ENCODE measurements at regions not wholly inside any gene's neighbourhood (a gene's known extent, or its start where the extent isn't known, plus 50 kb on each side); places are given as distances from the start of the nearest gene placed in this dataset.

DNA sequence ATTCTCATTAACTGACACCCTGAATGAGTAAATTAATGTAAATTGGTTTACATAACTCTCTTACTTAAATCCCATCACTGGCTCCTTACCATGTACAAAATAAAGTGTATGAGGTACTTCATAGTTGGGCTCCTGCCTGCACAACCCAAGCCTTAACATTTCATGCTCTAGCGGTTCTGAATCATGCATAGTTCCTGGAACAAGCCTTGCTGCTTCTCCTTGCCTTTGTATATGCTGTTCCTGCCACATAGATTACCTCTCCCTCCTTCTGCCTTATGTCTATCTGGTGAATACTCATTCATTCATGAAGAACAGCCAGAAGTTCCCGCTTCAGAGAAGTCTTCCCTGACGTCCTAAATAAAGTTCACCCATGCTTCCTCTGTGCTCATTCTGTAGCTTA, 594.7 kb downstream of the SMARCA1 start:
- H3K4me1 ChIP-seq (ENCODE audit: control insufficient read depth in 2 of 3, insufficient read depth in 2 of 3, low read depth in 1 of 3, low read length in 3 of 3), result no peaks in the 10 kb centered on the region
- no peak for FAIRE-seq
- H3K27ac ChIP-seq (ENCODE audit: low read depth in 2 of 2, low read length in 2 of 2), result no peak overlapping the region

DNA sequence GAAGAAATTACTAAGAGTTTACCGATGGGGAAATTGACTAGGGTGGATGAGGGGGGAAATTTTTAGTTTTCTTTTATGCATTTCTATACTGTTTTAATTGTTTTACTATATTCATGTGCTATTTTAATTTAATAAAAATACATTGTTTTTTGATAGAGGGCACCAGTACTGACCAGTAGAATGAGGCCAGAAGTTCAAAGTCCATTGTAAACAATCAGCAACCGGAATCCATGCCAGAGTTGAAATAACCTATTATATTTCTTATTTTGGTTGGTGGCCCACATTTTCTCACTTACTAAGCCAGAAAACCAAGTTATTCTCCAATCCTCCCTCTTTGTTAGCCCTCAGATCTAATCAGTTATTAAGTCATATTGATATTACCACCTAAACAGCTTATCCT, 595.9 kb downstream of the SMARCA1 start:
- Histone ChIP-seq H3K4me1 (ENCODE audit: control insufficient read depth in 2 of 3, insufficient read depth in 2 of 3, low read depth in 1 of 3, low read length in 3 of 3) (no peaks in the 10 kb centered on the region), H3K4me3 (ENCODE audit: low read length in 3 of 3) (no peak overlapping the region), H3K27me3 (ENCODE audit: control insufficient read depth, insufficient read depth, low read length) (no peaks in the 10 kb centered on the region), H3K9ac (ENCODE audit: low read length in 3 of 3) (no peak overlapping the region), H3K36me3 (ENCODE audit: control insufficient read depth in 2 of 3, insufficient read depth in 3 of 3, low read length in 3 of 3) (no peaks in the 10 kb centered on the region), H3K9me3 (ENCODE audit: control insufficient read depth in 2 of 3, insufficient read depth in 1 of 3, low read length in 3 of 3) (no peaks in the 10 kb centered on the region), H3K27ac (ENCODE audit: low read depth in 2 of 2, low read length in 2 of 2) (no peak overlapping the region)
- intact Hi-C loops (cut with DNase I), result no loop called here
- no peak for FAIRE-seq
- no peak for TF ChIP-seq CTCF (IDR thresholded peaks at IDR 0.05; ENCODE audit: borderline replicate concordance, extremely low read depth, insufficient read depth)
- DNase-seq, result no peak

More for the DNA sequence above, 594.7 kb downstream of the SMARCA1 start:
- TF ChIP-seq CTCF (IDR thresholded peaks at IDR 0.05; ENCODE audit: borderline replicate concordance, extremely low read depth, insufficient read depth), result no peak
- DNase-seq, result peak in 1 of 5 donors; percentile 13
- intact Hi-C loops (cut with DNase I), result no loop called here
- Histone ChIP-seq H3K4me3 (ENCODE audit: low read length in 3 of 3) (no peak overlapping the region), H3K27me3 (ENCODE audit: control insufficient read depth, insufficient read depth, low read length) (no peaks in the 10 kb centered on the region), H3K36me3 (ENCODE audit: control insufficient read depth in 2 of 3, insufficient read depth in 3 of 3, low read length in 3 of 3) (no peaks in the 10 kb centered on the region), H3K9ac (ENCODE audit: low read length in 3 of 3) (no peak overlapping the region), H3K9me3 (ENCODE audit: control insufficient read depth in 2 of 3, insufficient read depth in 1 of 3, low read length in 3 of 3) (no peaks in the 10 kb centered on the region)

DNA sequence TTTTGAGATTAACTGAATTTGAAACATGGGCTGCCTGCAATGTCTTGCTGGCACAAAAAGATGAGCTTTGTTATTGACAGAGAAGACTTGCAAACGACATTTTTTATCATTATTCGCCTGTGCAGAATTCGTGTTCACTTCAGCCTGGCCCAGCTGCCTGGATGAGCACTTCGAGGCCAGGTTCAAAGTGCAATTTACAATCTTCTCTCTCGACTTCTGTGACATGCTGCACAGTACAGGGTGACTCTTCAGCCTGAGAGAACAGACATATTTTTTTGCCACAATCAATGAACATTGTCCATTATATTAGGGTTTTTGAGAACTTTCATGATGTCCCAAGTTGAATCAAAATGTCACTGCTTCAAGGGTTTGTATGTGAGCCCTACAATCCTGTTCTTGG, 616.5 kb downstream of the SMARCA1 start:
- DNase-seq (no peak), FAIRE-seq (no peak)
- no peaks in the 10 kb centered on the region for H3K4me1 ChIP-seq (ENCODE audit: control insufficient read depth in 2 of 3, insufficient read depth in 2 of 3, low read depth in 1 of 3, low read length in 3 of 3)
- no peaks in the 10 kb centered on the region for H3K9me3 ChIP-seq (ENCODE audit: control insufficient read depth in 2 of 3, insufficient read depth in 1 of 3, low read length in 3 of 3)
- intact Hi-C loops (cut with DNase I), result no loop called here
- TF ChIP-seq CTCF (IDR thresholded peaks at IDR 0.05; ENCODE audit: borderline replicate concordance, extremely low read depth, insufficient read depth), result no peak
- H3K4me3 ChIP-seq (ENCODE audit: low read length in 3 of 3), result no peak overlapping the region
- no peaks in the 10 kb centered on the region for H3K36me3 ChIP-seq (ENCODE audit: control insufficient read depth in 2 of 3, insufficient read depth in 3 of 3, low read length in 3 of 3)
- no peak overlapping the region for H3K9ac ChIP-seq (ENCODE audit: low read length in 3 of 3)
- no peaks in the 10 kb centered on the region for H3K27me3 ChIP-seq (ENCODE audit: control insufficient read depth, insufficient read depth, low read length)
- no peak overlapping the region for H3K27ac ChIP-seq (ENCODE audit: low read depth in 2 of 2, low read length in 2 of 2)

- intact Hi-C loops (cut with DNase I), result no loop called here
- no peaks in the 10 kb centered on the region for H3K4me1 ChIP-seq (ENCODE audit: control insufficient read depth in 2 of 3, insufficient read depth in 2 of 3, low read depth in 1 of 3, low read length in 3 of 3)
- H3K36me3 ChIP-seq (ENCODE audit: control insufficient read depth in 2 of 3, insufficient read depth in 3 of 3, low read length in 3 of 3), result no peaks in the 10 kb centered on the region
- no peak overlapping the region for H3K27ac ChIP-seq (ENCODE audit: low read depth in 2 of 2, low read length in 2 of 2)
- TF ChIP-seq CTCF (IDR thresholded peaks at IDR 0.05; ENCODE audit: borderline replicate concordance, extremely low read depth, insufficient read depth), result no peak
- no peaks in the 10 kb centered on the region for H3K9me3 ChIP-seq (ENCODE audit: control insufficient read depth in 2 of 3, insufficient read depth in 1 of 3, low read length in 3 of 3)
- no peak for FAIRE-seq
- H3K4me3 ChIP-seq (ENCODE audit: low read length in 3 of 3), result no peak overlapping the region
- no peaks in the 10 kb centered on the region for H3K27me3 ChIP-seq (ENCODE audit: control insufficient read depth, insufficient read depth, low read length)
- DNase-seq, result no peak
- no peak overlapping the region for H3K9ac ChIP-seq (ENCODE audit: low read length in 3 of 3)
Measured at GRCh38 chrX:128901018-128901417, 622.3 kb downstream of the SMARCA1 start.

Data from kidney (tissue), 13 donors.